DND-41 (cell line): ENCODE measurements at regions not wholly inside any gene's neighbourhood (a gene's known extent, or its start where the extent isn't known, plus 50 kb on each side); places are given as distances from the start of the nearest gene placed in this dataset.
"Not testable (repeated sequence)": the region's sequence is repeated elsewhere in the genome, so short reads cannot be mapped to it uniquely, and the experiment has no call there.

Source experiments
- CTCF ChIP-seq: IDR thresholded peaks from 2 replicates; pipeline ENCODE4 v1.5.1; 2012; ENCODE audit warnings: borderline replicate concordance, low read length, moderate library complexity, mild to moderate bottlenecking; ENCODE audit not compliant: poor library complexity, severe bottlenecking; ENCODE audit errors: extremely low read depth
- EZH2 ChIP-seq: IDR thresholded peaks from 3 replicates; pipeline ENCODE4 v1.6.1; 2012; ENCODE audit warnings: borderline replicate concordance, low read depth, mild to moderate bottlenecking, moderate library complexity, low read length, inconsistent platforms; ENCODE audit not compliant: severe bottlenecking

DNA sequence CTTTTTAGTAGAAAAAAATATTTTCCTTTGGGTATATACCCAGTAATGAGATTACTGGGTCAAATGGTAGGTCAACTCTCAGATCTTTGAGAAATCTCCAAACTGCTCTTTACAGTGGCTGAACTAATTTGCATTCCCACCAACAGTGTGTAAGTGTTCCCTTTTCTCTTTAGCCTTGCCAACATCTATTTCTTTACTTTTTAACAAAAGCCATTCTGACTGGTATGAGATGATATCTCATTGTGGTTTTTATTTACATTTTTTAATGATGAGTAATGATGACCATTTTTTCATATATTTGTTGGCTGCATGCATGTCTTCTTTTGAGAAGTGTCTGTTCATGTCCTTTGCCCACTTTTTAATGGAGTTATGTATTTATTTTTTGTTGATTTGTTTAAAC is 1086.2 kb upstream of the GJE1 start:
- TF ChIP-seq CTCF, EZH2: not testable (repeated sequence)
